ENCODE measurements at regions not wholly inside any gene's neighbourhood (a gene's known extent, or its start where the extent isn't known, plus 50 kb on each side); places are given as distances from the start of the nearest gene placed in this dataset.

GRCh38 chr16:87165151-87165550, 152.0 kb downstream of the C16orf95 start:
- Histone ChIP-seq H2AFZ (ENCODE audit: low read length) (no peak overlapping the region), H3K79me2 (ENCODE audit: insufficient read depth, low read depth, low read length) (no peaks in the 10 kb centered on the region), H3K36me3 (ENCODE audit: insufficient read depth, low read length) (no peaks in the 10 kb centered on the region), H3K4me1 (ENCODE audit: insufficient read depth, low read length, poor library complexity, severe bottlenecking) (no peaks in the 10 kb centered on the region), H3K4me3 (ENCODE audit: low read depth, low read length, poor library complexity, severe bottlenecking) (no peak overlapping the region), H4K20me1 (ENCODE audit: insufficient read depth, low read length) (no peaks in the 10 kb centered on the region), H3K9me2 (ENCODE audit: insufficient read depth, low read length) (no peaks in the 10 kb centered on the region), H3K4me2 (ENCODE audit: low read length) (no peak overlapping the region), H3K9me3 (ENCODE audit: low read length) (no peaks in the 10 kb centered on the region), H3K27ac (ENCODE audit: low read depth, low read length, poor library complexity, severe bottlenecking) (no peak overlapping the region)
- TF ChIP-seq CTCF (conservative IDR thresholded peaks at IDR 0.05; ENCODE audit: low read length) (no peak), EZH2phosphoT487 (IDR thresholded peaks at IDR 0.05; ENCODE audit: borderline replicate concordance, low read depth, low read length) (no peak)
- no peak for DNase-seq (ENCODE audit: low spot score)
- intact Hi-C loops (cut with micrococcal nuclease; ENCODE audit: unreplicated experiment) = no loop called here
- ChIA-PET CTCF (ENCODE audit: unreplicated experiment) (no interaction called here), POLR2A (interaction anchor here (0.7 kb wide), 1 partner anchor 10 kb away, joined by 5 read pairs; no protein-coding TSS in a partner anchor)
- BruUV-seq (replicated peaks) = no TSS peak

GRCh38 chr16:87165885-87166284, 151.3 kb downstream of the C16orf95 start:
- Histone ChIP-seq H2AFZ (ENCODE audit: low read length) (no peak overlapping the region), H4K20me1 (ENCODE audit: insufficient read depth, low read length) (no peaks in the 10 kb centered on the region), H3K9me2 (ENCODE audit: insufficient read depth, low read length) (no peaks in the 10 kb centered on the region), H3K36me3 (ENCODE audit: insufficient read depth, low read length) (no peaks in the 10 kb centered on the region), H3K4me3 (ENCODE audit: low read depth, low read length, poor library complexity, severe bottlenecking) (no peak overlapping the region), H3K9me3 (ENCODE audit: low read length) (no peaks in the 10 kb centered on the region), H3K4me1 (ENCODE audit: insufficient read depth, low read length, poor library complexity, severe bottlenecking) (no peaks in the 10 kb centered on the region), H3K4me2 (ENCODE audit: low read length) (no peak overlapping the region), H3K27ac (ENCODE audit: low read depth, low read length, poor library complexity, severe bottlenecking) (no peak overlapping the region), H3K79me2 (ENCODE audit: insufficient read depth, low read depth, low read length) (no peaks in the 10 kb centered on the region)
- ChIA-PET POLR2A (no interaction called here), CTCF (ENCODE audit: unreplicated experiment) (no interaction called here)
- intact Hi-C loops (cut with micrococcal nuclease; ENCODE audit: unreplicated experiment) = no loop called here
- no TSS peak for BruUV-seq (replicated peaks)
- no peak for DNase-seq (ENCODE audit: low spot score)
- TF ChIP-seq CTCF (conservative IDR thresholded peaks at IDR 0.05; ENCODE audit: low read length) (no peak), EZH2phosphoT487 (IDR thresholded peaks at IDR 0.05; ENCODE audit: borderline replicate concordance, low read depth, low read length) (no peak)

GRCh38 chr16:87166321-87166720, 150.9 kb downstream of the C16orf95 start:
- CTCF ChIA-PET (ENCODE audit: unreplicated experiment) = no interaction called here
- no TSS peak for BruUV-seq (replicated peaks)

More at GRCh38 chr16:87166321-87166720, 150.9 kb downstream of the C16orf95 start:
- Histone ChIP-seq H3K36me3 (ENCODE audit: insufficient read depth, low read length) (no peaks in the 10 kb centered on the region), H3K4me3 (ENCODE audit: low read depth, low read length, poor library complexity, severe bottlenecking) (no peak overlapping the region), H3K79me2 (ENCODE audit: insufficient read depth, low read depth, low read length) (no peaks in the 10 kb centered on the region), H3K4me1 (ENCODE audit: insufficient read depth, low read length, poor library complexity, severe bottlenecking) (no peaks in the 10 kb centered on the region), H2AFZ (ENCODE audit: low read length) (no peak overlapping the region), H3K9me2 (ENCODE audit: insufficient read depth, low read length) (no peaks in the 10 kb centered on the region), H4K20me1 (ENCODE audit: insufficient read depth, low read length) (no peaks in the 10 kb centered on the region), H3K4me2 (ENCODE audit: low read length) (no peak overlapping the region), H3K9me3 (ENCODE audit: low read length) (no peaks in the 10 kb centered on the region), H3K27ac (ENCODE audit: low read depth, low read length, poor library complexity, severe bottlenecking) (no peak overlapping the region)
- no peak for TF ChIP-seq EZH2phosphoT487 (IDR thresholded peaks at IDR 0.05; ENCODE audit: borderline replicate concordance, low read depth, low read length)
- TF ChIP-seq CTCF (conservative IDR thresholded peaks at IDR 0.05; ENCODE audit: low read length) = no peak
- intact Hi-C loops (cut with micrococcal nuclease; ENCODE audit: unreplicated experiment) = no loop called here
- no peak for DNase-seq (ENCODE audit: low spot score)
- POLR2A ChIA-PET = interaction anchor here (0.7 kb wide), 1 partner anchor 106 kb away, joined by 6 read pairs; no protein-coding TSS in a partner anchor

All from OCI-LY7 (cell line).